ENCODE measurements at regions not wholly inside any gene's neighbourhood (a gene's known extent, or its start where the extent isn't known, plus 50 kb on each side); places are given as distances from the start of the nearest gene placed in this dataset.

- no peaks in the 10 kb centered on the region for H3K4me1 Mint-ChIP-seq
- H3K27me3 ChIP-seq (ENCODE audit: insufficient read depth): no peaks in the 10 kb centered on the region
- H4K20me1 ChIP-seq (replicated peaks; ENCODE audit: insufficient read depth): no peaks in the 10 kb centered on the region
- peaks cover 18% of the 10 kb centered on the region for H3K9me3 Mint-ChIP-seq
- no peak overlapping the region for H3K4me3 Mint-ChIP-seq
- TF ChIP-seq EZH2 (IDR thresholded peaks at IDR 0.05; ENCODE audit: low read depth, unreplicated experiment): no peak
- TF ChIP-seq JUNB (IDR thresholded peaks at IDR 0.05; ENCODE audit: unreplicated experiment): no peak
- no peak for TF ChIP-seq POLR2AphosphoS5 (IDR thresholded peaks at IDR 0.05; ENCODE audit: low read depth)
- no peak for TF ChIP-seq ZNF462 (CRISPR knock-in tag; IDR thresholded peaks at IDR 0.05)
- TF ChIP-seq EZH2phosphoT487 (IDR thresholded peaks at IDR 0.05; ENCODE audit: unreplicated experiment): no peak
- no peak for TF ChIP-seq STAT1 (IDR thresholded peaks at IDR 0.05; ENCODE audit: unreplicated experiment)
- TF ChIP-seq CREB1 (CRISPR knock-in tag; IDR thresholded peaks at IDR 0.05; ENCODE audit: low read depth): no peak
- no peak for TF ChIP-seq ETS1 (IDR thresholded peaks at IDR 0.05)
- TF ChIP-seq REST (IDR thresholded peaks at IDR 0.05; ENCODE audit: unreplicated experiment): no peak
- no peak for TF ChIP-seq ZNF114 (CRISPR knock-in tag; IDR thresholded peaks at IDR 0.05)
- TF ChIP-seq ZNF331 (CRISPR knock-in tag; IDR thresholded peaks at IDR 0.05; ENCODE audit: low read depth): no peak
- no peak for TF ChIP-seq CTCF (conservative IDR thresholded peaks at IDR 0.05; ENCODE audit: low read depth in 2 of 2)
- no peak for TF ChIP-seq NANOG (IDR thresholded peaks at IDR 0.05; ENCODE audit: borderline replicate concordance)
- peaks cover 9% of the 10 kb centered on the region; the same call in 2 of the 3 replicates for H3K36me3 Mint-ChIP-seq (ENCODE audit: low read depth)
- no peak overlapping the region for H3K27ac ChIP-seq (ENCODE audit: low read depth)
- no peak for ATAC-seq
- no peaks in the 10 kb centered on the region for H3F3A ChIP-seq (replicated peaks; ENCODE audit: low read depth)
- no peaks in the 10 kb centered on the region for H3K79me2 ChIP-seq (replicated peaks; ENCODE audit: insufficient read depth)
- no peaks in the 10 kb centered on the region for H3K36me3 ChIP-seq (ENCODE audit: insufficient read depth)
- H3K4me1 ChIP-seq (ENCODE audit: insufficient read depth): no peaks in the 10 kb centered on the region
- H3K27me3 Mint-ChIP-seq (ENCODE audit: insufficient read depth, low read depth, poor library complexity): peaks cover 3% of the 10 kb centered on the region
- no peak overlapping the region for H2AFZ ChIP-seq
- DNase-seq (ENCODE audit: low spot score): no peak
- H3K4me2 ChIP-seq: no peak overlapping the region
- H3K4me3 ChIP-seq: no peak overlapping the region
- peaks cover 4% of the 10 kb centered on the region; the same call in 1 of the 2 replicates for H3K9me2 ChIP-seq (ENCODE audit: insufficient read depth)
- H3K27ac Mint-ChIP-seq: no peak overlapping the region
Measured at GRCh38 chr5:111993242-111993641, 236.2 kb upstream of the NREP start.

Data from GM23338 (cell line).